Kidney (tissue), 13 donors: ENCODE measurements at regions not wholly inside any gene's neighbourhood (a gene's known extent, or its start where the extent isn't known, plus 50 kb on each side); places are given as distances from the start of the nearest gene placed in this dataset.

ENCODE experiments used
- DNase-seq, 5 donors: peaks; one replicate each; pipeline ENCODE4 v3.0.0-alpha.2; 2013 to 2020
- FAIRE-seq: peaks from 2 replicates; lab custom pipeline; 2012; peaks lifted over from hg19 to GRCh38; lab: Jason Lieb, UNC
- H3K27ac ChIP-seq, 2 donors: one replicate each; pipeline ENCODE4 v1.7.0; 2013; ENCODE audit warnings: low read depth in 2 of 2, low read length in 2 of 2, inconsistent platforms in 1 of 2
- H3K27me3 ChIP-seq: one replicate; pipeline ENCODE4 v1.7.1; 2013; ENCODE audit warnings: low read length, inconsistent platforms; ENCODE audit not compliant: control insufficient read depth, insufficient read depth
- H3K36me3 ChIP-seq, 3 donors: one replicate each; pipeline versions ENCODE4 v1.7.0 to v1.7.1; 2013; ENCODE audit warnings: low read length in 3 of 3, control low read depth in 1 of 3, inconsistent platforms in 1 of 3; ENCODE audit not compliant: insufficient read depth in 3 of 3, control insufficient read depth in 2 of 3
- H3K4me1 ChIP-seq, 3 donors: one replicate each; pipeline versions ENCODE4 v1.7.0 to v1.7.1; 2013; ENCODE audit warnings: low read length in 3 of 3, inconsistent platforms in 1 of 3, low read depth in 1 of 3; ENCODE audit not compliant: control insufficient read depth in 2 of 3, insufficient read depth in 2 of 3
- H3K4me3 ChIP-seq, 3 donors: one replicate each; pipeline versions ENCODE4 v1.7.0 to v1.8.1; 2013; ENCODE audit warnings: low read length in 3 of 3, control low read depth in 1 of 3, inconsistent platforms in 1 of 3
- H3K9ac ChIP-seq, 3 donors: one replicate each; pipeline versions ENCODE4 v1.7.0 to v1.7.1; 2013; ENCODE audit warnings: low read length in 3 of 3, control low read depth in 1 of 3, inconsistent platforms in 1 of 3
- H3K9me3 ChIP-seq, 3 donors: one replicate each; pipeline versions ENCODE4 v1.7.0 to v1.7.1; 2013; ENCODE audit warnings: low read length in 3 of 3, control low read depth in 1 of 3, inconsistent platforms in 1 of 3; ENCODE audit not compliant: control insufficient read depth in 2 of 3, insufficient read depth in 1 of 3
- CTCF ChIP-seq: IDR thresholded peaks from 3 replicates; pipeline ENCODE4 v1.5.1; 2012; ENCODE audit warnings: mild to moderate bottlenecking, moderate library complexity, borderline replicate concordance; ENCODE audit not compliant: insufficient read depth; ENCODE audit errors: extremely low read depth
- intact Hi-C: fragments of 100-400 bp; cut with DNase I; formaldehyde crosslinking; loops from one replicate; pipeline ENCODE4 v1.11.1; 2022
- donor health status: control.
- donor health status: control.
- donor health status: control.
- donor health status: control.
- donor health status: control.
- donor health status: DM: yes; HTN: yes; CAD: no.
- donor health status: Normal renal cell carcinoma (clear cell type).

- no peak for TF ChIP-seq CTCF
Observed at GRCh38 chr13:69389899-69390298, 717.7 kb upstream of the ATXN8OS start.

GRCh38 chr13:69373747-69374425, 733.7 kb upstream of the ATXN8OS start:
- Histone ChIP-seq H3K9me3 (peaks cover 0 to 8% (median 0%) of the 10 kb centered on the region in 3 donors), H3K9ac (no peak overlapping the region), H3K36me3 (no peaks in the 10 kb centered on the region), H3K4me1 (no peaks in the 10 kb centered on the region), H3K4me3 (no peak overlapping the region), H3K27ac (no peak overlapping the region), H3K27me3 (no peaks in the 10 kb centered on the region)
- intact Hi-C loops: no loop called here
- no peak for TF ChIP-seq CTCF
- no peak for DNase-seq
- FAIRE-seq: no peak

More at GRCh38 chr13:69389899-69390298, 717.7 kb upstream of the ATXN8OS start:
- DNase-seq (no peak), FAIRE-seq (no peak)
- Histone ChIP-seq H3K9ac (no peak overlapping the region), H3K27ac (no peak overlapping the region), H3K4me3 (no peak overlapping the region), H3K4me1 (no peaks in the 10 kb centered on the region), H3K27me3 (no peaks in the 10 kb centered on the region), H3K9me3 (no peaks in the 10 kb centered on the region), H3K36me3 (no peaks in the 10 kb centered on the region)
- intact Hi-C loops: no loop called here

DNA sequence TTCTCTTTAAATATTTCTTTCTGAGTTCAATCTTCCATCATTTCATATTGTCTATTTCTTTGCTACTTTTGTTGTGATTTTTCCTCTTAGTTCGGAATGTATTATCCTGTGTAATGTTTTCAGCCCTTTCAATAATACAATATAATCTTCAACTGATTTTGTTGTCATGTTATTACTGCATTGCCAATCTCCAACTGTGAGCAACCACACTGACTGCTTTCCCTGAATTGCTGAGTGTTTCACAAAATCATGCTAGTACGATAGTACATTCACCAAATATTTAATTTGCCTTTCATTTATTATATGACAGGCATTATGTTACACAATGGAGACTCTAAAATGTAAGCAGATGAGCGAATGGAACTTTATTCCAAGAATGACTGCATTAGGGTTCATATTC, 744.3 kb upstream of the ATXN8OS start:
- no peak overlapping the region for H3K4me3 ChIP-seq
- no peak overlapping the region for H3K9ac ChIP-seq
- no peaks in the 10 kb centered on the region for H3K9me3 ChIP-seq
- H3K4me1 ChIP-seq: no peaks in the 10 kb centered on the region
- no peaks in the 10 kb centered on the region for H3K27me3 ChIP-seq
- no peak for TF ChIP-seq CTCF
- FAIRE-seq (no peak), DNase-seq (no peak)
- intact Hi-C loops: no loop called here
- no peak overlapping the region for H3K27ac ChIP-seq
- H3K36me3 ChIP-seq: no peaks in the 10 kb centered on the region

DNA sequence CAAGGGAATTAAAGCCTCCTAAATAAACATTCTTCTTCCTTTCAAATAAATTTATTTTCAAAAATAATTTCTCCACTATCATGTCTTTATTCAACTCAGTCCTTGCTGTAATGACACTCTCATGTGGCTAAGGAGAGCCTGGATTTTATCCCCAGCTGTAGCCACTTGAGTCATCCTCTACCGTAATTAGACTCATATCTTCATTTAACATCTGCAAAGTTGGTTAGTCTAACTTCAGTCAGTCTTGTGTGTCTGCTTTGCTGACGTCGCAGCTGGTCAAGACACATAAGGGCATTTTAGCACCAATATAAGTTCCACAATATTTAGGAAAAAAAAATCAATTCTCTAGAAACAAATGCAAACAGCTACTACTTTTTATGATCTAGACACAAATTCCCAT, 776.4 kb upstream of the ATXN8OS start:
- intact Hi-C loops: no loop called here

More for the DNA sequence above, 776.4 kb upstream of the ATXN8OS start:
- H3K4me1 ChIP-seq: no peaks in the 10 kb centered on the region
- H3K4me3 ChIP-seq: no peak overlapping the region
- no peaks in the 10 kb centered on the region for H3K9me3 ChIP-seq
- DNase-seq: no peak
- no peak for TF ChIP-seq CTCF
- no peaks in the 10 kb centered on the region for H3K27me3 ChIP-seq
- no peak overlapping the region for H3K27ac ChIP-seq
- no peak overlapping the region for H3K9ac ChIP-seq
- no peaks in the 10 kb centered on the region for H3K36me3 ChIP-seq
- FAIRE-seq: no peak
